Activated T-cell treated with anti-CD3 and anti-CD28 coated beads for 24 hours (primary cell): ENCODE measurements at regions not wholly inside any gene's neighbourhood (a gene's known extent, or its start where the extent isn't known, plus 50 kb on each side); places are given as distances from the start of the nearest gene placed in this dataset.
"Not testable (repeated sequence)": the region's sequence is repeated elsewhere in the genome, so short reads cannot be mapped to it uniquely, and the experiment has no call there.

Experiments used
- DNase-seq: peaks from one replicate; pipeline ENCODE4 v3.0.0-alpha.2; 2020; ENCODE audit warnings: low read depth

DNA sequence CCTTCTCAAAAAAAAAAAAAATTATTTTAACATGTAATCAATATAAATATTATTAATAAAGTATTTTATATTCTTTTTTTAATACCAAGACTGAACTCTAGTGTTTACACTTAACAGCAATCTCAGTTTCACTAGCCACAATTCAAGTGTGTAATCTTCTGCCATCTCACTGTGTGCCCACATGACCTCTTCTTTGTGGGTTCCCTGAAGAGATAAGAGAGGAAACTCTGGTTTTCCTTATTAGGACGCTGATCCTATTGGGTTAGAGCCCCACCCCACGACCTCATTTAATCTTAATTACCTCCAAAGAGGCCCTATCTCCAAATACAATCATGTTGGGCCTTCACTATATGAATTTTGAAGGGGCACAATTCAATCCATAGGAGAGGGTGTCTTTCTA is 177.6 kb downstream of the STK31 start:
- DNase-seq = no peak

DNA sequence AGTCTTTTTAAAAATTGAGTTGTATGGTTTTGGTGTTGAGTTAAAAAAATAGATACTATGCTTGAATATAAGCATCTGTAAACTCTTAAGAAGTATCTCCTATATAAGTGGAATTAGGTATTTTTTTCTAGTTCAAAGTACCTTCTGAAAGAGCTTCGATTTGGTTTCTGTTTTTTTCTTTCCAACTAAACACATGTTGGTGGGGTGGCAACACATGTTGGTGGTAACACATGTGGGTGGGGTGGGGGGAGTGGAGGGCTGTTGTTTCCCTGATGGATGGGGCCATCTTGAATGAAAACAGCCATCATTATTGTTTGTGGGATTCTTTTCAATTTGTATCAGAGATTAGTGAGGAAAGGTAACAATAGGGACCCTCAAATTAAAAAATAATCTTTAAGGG is 178.9 kb downstream of the STK31 start:
- DNase-seq = no peak

DNA sequence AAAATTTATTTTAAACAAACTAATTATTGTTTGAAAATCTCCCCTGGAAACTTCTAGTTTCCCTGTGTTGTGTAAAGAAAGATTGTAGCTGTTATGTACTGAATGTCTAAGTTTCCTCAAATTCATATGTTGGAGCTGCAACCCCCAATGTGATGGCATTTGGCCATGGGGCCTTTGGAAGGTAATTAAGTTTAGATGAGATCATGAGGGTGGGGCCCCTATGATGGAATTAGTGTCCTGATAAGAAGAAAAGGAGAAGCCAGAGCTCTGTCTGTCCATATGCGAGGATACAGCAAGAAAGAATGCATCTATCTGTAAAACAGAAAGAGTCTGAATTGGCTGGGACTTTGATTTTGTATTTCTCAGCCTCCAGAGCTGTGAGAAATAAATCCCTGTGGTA is 179.5 kb downstream of the STK31 start:
- DNase-seq = no peak

DNA sequence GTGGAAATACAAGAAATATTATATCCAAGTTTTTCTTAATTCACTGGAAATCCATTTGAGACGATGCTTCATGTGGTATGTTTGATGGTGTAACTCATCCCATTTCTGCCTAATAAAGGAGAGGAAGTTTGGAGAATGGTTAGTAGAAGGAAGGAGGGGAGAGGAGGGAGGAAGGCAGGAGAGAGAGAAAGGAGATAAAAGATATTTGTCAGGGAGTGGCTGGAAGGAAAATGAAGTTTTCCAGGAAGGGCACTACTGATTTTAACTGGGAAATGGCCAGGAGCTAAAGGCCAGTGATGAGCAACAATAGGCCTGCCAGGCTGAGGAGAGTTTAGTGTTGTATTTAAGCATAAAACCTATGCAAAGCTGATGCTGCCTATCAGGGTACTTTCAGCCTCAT is 182.0 kb downstream of the STK31 start:
- DNase-seq = no peak

DNA sequence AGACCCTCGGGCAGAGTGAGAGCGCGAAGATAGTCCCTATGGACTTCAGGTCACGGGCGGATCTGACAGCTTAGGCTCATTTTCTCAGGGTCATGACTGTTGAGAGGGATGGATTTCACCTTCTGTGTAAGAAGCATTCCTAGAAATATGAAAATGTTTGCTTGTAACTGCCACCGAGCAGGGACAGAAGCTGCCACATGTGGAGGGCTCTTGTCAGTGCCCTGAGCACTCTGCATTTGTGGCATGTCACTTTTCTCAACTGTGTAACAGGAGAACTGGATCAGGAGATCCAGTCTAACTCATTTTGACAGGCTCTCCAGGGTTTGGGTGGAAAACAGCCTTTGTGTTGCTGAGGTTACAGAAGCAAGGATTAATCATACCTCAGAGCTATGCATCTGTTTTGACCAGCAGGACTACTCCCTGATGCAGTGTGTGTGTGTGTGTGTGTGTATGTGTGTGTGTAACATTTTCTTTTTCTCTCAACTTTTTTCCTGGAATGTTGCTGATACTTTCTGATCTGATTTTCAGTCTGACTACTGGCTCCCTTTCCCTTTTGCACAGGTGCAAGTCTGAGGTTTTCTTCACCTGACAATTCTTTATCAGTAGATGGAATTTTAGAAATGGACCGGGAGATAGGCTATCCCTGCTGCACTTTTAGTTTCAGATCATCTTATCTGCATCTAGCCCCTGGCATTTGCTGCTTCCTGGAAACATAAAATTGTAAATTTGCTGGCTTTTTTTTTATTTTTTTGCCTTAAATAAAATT is 183.3 kb downstream of the STK31 start:
- DNase-seq = no peak

DNA sequence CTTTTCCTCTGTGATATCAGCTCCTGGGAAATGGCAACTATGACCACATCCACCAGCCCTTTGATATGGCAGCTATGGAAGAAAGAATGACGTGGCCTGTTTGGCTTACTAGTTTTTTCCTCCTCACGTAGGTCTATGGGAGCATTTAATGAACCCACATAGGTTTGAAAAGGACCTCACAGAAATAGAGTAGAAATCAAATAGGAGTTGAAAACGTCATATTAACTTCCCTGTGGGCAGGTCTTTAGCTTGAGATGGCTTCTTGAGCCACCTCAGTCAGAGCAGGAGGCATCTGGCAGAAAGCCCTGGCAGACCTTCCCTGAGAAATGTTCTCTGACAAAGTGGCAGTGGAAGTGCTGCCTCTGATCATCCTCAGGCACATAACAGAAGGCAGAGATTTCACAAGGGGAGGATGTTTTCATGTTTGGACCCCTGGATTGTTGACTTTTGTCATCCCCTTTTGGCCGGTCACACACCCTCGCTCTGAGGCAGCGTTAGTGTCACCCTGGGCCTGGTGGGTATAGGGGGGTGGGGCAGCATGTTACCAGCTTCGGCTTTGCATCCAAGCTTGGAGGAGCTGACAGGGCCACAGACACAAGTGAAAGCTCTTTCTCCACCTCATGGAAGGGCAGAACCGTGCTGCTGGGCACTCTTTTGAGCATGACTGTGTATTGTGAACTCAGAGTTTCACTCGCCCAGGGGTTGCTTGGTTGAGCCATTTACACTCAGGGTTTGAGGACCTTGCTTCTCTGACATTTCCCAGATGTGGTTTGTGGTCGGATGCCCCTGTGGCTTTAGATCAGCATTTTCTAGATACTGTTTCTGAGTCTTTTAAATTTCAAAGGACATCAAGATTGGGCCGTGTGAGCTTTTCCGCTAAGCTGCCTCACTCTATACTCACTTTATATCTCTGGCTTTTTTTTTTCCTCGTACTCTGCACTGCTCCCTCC is 184.2 kb downstream of the STK31 start:
- peak; percentile 35 for DNase-seq

DNA sequence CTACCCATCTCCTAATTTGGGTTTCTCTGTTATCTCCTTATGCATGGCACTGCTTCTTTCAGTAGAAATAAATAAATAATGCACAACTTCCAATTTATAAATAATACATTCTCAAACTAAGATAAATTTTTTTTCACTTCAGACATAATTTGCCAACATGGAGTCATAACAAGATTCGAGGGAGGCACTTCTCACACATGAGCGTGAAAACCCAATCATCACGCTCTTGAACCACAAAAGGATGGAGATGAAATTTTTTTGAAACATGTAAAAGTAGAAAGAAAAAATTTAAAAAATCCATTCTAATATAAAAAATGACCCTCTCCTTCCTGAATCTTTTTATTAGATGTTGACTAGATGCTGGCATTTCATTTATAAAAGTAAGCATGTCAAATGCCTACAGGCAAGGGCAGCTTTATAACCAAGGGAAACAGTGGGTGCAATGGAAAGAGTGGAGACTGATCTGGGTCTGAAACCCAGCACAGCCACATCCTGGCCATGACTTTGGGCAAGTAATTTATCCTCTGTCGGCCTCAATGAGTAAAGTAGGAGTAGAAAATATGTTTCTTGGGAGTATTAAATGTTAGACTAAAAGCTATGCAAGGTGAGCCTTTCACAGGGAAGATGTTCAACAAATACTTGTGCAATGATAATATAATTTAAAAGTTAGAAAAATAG is 185.0 kb downstream of the STK31 start:
- no peak for DNase-seq

DNA sequence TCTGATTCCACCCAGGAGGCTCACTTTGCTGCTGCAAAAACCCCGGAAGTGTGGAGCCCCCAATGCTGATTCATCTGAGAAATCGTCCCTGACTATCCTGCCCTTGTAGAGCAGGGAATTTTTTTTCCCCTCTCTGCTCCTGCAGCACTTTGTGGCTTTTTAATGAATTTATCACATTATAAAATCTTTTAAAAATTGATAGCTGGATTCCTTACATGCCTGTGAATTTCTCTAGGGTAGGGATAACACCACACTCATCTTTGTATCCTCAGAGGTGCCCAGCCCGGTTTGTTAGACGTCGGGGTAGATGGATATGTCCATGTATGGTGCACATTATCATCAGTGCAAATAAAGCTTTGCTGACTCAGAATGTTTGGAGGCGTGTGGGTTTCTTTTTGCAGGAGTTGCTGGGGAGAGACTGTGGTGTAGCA is 185.7 kb downstream of the STK31 start:
- DNase-seq = no peak

DNA sequence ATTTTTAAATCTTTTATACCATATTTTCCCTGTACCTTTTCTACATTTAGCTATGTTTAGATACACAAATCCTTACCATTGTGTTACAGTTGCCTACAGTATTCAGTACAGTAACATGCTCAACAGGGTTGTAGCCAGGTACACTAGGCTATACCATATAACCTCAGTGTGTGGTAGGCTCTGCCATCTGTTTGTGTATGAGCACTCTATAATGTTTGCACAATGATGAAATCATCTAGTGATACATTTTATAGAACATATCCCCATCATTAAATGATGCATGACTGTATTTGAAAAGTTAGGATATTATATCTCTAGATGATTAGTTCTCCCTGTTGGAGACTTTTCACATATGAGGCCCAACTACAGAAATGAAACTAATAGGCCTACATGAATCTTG is 188.6 kb downstream of the STK31 start:
- no peak for DNase-seq

DNA sequence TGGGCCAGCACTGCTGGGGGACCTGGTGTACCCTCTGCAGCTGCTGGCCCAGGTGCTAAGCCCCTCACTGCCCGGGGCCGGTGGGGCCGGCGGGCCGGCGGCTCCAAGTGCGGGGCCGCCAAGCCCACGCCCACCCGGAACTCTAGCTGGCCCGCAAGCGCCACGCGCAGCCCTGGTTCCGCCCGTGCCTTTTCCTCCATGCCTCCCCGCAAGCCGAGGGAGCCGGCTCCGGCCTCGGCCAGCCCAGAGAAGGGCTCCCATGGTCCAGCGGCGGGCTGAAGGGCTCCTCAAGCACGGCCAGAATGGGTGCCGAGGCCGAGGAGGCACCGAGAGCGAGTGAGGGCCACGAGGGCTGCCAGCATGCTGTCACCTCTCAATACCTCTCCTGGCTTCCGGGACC is 194.9 kb downstream of the STK31 start:
- DNase-seq = not testable (repeated sequence)

DNA sequence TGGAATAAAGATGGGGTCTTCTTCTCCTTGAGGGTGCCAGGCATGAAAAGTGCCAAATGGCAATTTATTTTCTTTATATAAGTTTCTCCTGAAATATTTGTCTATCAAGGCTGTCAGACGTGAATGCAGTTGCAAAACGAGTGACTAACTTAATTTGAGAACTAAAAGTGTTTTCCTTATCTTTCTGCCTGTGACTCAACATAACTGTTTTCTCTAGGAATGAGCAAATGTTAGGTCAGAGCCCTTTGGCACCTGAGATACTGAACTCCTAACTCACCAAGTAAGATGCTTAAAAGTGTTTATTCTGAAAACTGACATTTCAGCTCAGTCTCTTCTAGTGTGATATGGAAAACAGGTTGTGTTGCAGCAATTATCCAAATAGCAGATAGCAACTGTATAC is 197.0 kb downstream of the STK31 start:
- DNase-seq = no peak

DNA sequence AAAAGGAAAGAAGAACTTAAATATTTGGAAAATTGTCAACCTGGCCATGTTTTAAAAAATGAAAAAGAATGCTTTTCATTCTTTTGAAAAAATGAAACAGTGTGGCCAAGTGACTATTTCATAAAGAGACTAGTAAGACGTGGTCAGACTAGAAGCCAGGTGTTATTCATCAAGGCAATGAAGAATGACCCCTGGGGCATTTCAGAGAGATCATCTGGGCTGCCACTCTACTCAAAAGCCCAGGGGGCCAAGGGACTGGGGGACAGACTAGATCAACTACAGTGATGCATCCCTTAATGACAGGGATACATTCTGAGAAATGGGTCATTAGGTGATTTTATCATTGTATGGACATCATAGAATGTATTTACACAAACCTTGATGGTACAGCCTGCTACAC is 199.4 kb downstream of the STK31 start:
- DNase-seq = no peak

DNA sequence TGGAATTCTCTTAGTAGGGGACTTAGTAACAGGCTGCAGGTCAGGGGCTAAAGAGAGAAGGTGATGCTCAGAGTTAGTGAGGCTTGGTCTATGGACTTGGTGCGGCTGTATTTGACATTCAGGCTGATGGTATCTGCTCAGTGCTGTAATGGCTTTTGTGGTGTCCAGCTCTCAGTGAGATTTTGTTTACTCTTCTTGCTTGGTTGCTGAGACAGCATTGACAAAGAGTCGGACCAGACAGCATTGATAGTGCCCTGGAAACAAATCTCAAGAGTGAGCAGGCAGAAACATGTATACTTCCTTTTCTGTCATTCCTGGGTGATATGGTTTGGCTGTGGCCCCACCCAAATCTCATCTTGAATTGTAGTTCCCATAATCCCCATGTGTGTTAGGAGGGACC is 202.0 kb downstream of the STK31 start:
- no peak for DNase-seq

DNA sequence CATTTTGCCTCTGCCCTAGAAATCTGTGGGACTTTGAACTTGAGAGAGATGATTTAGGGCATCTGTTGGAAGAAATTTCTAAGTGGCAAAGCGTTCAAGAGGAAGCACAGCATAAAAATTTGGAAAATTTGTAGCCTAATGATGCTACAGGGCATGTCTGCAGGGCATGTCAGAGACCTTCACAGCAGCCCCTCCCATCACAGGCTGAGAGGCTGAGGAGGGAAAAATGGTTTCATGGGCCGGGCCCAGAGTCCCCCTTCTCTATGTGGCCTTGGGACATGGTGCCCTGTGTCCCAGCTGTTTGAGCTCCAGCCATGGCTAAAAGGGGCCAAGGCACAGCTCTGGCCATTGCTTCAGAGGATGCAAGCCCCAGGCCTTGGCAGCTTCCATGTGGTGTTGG is 203.0 kb downstream of the STK31 start:
- no peak for DNase-seq

DNA sequence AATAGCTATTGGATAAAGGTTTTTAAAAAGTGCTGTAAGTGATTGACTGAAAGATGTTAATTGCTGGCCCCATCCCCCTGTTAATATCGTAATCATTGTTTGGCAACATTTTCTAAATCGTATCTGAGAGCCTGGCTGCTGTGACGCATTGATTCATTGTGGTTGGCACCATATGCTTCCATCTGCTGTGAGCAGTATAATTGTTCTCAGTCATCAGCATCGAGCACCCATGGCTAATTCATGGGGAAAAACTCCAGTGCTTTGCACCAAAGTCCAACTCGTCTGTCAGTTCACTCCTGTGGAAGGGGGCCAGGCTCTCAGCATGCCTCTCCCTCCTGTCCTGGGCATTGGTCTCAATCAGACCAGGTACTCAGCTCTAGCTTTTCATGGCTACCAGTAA is 205.2 kb downstream of the STK31 start:
- no peak for DNase-seq

DNA sequence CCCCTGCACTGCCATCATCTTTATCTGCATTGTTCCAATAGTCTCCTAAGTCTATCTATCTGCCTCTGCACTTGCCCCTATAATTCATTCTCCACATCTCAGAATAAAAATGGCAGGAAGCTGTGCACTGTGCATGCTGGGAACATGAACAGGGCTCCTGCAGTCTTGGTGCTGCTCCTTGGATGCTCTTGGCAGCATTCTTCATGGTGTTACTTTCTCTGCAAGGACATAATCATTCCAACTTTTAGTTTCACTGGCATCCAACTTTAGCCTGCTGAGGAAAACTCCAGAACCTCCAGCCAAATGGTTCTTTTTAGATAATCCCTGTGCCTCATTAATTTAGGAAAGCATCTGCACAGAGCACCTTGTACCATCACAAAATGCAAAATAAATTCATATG is 208.3 kb downstream of the STK31 start:
- DNase-seq = no peak

DNA sequence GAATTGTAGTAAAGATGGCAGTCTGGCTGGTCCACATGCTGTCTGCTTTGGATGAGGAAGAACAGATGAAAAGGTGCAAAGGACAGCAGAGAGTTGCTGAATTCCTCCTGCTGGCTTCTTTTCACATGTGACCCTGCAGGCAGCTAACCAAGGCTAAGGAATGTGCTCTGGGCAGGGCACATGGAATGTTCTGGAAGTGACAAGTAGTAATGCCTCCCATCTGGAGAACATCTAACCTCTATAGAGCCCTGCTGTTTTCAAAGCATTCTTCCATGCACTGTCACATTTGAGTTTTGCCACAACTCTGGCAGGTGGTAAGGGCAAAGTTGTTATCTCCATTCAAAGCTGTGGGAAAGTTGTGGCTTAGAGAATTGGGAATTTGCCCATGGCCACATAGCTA is 208.8 kb downstream of the STK31 start:
- no peak for DNase-seq

DNA sequence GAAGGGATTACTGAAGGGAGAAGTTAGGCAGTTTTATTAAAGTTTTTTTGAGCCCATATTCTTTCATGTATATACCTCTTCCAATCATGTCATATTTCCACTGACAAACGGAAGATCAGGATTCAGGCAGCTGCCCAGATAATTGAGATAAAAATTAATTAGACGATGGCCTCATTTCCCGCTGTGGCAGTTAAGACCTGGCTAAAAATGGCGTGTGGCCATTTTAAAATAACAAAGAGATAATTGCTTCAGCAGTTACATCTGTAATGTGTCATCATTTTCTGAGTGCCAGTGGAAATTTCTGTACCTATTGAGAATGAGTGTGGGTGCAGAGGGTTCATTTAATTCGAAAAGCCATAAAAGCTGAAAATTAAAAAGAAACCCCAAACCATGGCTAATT is 215.1 kb downstream of the STK31 start:
- DNase-seq = no peak

DNA sequence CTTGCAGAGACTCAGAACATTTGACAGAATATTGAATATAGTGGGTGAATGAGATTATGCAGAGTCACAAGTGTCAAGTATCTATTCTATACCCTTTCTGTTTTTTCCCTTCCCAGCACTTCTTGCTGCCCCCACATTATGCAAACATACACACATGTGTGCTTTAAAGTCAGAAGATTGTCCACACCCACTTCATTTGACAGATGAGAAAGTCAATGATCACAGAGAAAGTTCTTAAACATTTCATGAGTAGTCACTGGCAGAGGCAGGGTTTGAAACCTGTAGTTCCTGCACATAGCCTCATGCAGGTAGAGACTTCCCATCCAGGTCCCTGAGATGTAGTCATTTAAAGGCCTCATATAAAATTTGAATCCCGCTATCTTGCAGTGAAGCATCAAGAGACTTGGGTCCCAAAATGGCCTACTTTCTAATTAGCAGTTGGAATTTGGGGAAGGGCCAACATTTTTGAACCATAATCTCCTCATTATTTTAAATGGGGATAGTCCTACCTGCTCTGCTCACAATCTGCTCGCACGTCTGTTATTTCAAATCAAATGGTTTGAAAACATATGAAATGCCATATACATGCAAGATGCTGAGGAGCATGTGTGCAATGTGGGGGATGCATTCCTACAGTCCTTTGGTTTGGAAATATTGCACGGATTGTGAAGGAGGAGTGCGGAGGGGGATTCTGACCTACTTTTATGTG is 217.8 kb downstream of the STK31 start:
- DNase-seq = no peak

DNA sequence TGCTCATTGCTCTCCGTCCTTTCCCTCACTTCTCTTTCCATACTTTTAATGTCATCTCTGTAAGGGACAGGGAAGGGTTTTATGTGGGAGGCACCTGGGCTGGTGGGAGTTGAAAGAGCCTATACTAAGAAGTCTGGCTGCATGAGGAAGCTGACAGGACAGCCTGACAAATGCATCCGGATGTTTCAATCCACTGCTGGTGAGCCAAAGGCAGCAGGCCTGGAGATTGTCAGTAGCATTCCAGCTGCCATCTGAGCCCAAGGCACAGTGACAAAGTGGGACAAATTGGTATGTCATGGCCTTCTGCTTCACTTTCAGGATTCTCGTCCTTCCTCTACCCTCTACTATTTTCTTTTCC is 218.4 kb downstream of the STK31 start:
- DNase-seq = no peak

DNA sequence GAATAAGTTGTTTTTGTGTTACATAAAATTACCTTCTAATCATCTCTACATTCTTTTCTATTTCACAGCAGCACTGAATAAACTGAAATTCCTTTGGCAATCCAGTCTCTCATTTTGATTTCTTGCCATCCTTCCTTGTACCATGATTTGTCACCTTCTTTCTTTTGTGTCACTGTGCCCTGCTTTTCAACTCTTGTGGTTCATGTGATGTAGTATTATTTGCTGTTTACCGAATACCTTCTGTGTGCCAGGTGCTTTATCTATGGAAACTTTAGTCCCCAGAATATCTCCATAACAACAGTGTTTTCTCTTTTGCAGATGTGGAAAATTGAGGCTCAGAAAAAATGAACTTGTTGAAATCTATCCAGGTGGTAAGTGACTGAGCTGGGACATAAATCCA is 220.3 kb downstream of the STK31 start:
- DNase-seq = no peak

DNA sequence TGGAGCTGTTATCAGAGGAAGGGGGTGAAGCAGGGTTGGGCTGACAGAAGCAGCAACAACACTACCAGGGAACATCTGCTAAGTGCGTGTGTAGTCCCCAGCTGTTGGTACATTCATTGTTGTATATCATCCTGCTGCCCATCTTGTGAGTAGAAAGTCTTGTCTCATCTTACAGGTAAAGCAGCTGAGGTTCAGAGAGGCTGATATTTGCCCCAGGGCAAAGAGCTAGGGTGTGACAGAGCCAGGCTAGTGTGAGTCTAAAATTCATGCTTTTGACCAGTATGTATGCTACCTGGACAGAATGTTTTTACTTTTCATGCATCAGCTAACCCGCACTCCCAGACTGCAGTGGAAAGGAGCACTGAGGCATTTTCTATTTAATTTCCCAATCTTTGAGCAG is 221.6 kb downstream of the STK31 start:
- no peak for DNase-seq
